Right lobe of liver (tissue), 4 donors: ENCODE measurements at regions not wholly inside any gene's neighbourhood (a gene's known extent, or its start where the extent isn't known, plus 50 kb on each side); places are given as distances from the start of the nearest gene placed in this dataset.

Experiments
- CTCF ChIP-seq, 4 donors: fragments of 200-600 bp in 3 of 4; fragments of 450-650 bp in 1 of 4; IDR thresholded peaks; one replicate each; pipeline versions ENCODE4 v1.5.1 to v1.8.0; 2016 to 2022; ENCODE audit warnings: antibody characterized with exemption in 4 of 4, mild to moderate bottlenecking in 2 of 4
- POLR2A ChIP-seq: fragments of 450-650 bp; IDR thresholded peaks from one replicate; pipeline ENCODE4 v1.6.1; 2017; ENCODE audit warnings: antibody characterized with exemption, mild to moderate bottlenecking
- donor health status: DM: no; HTN: no; CAD: no.
- donor health status: DM: no; HTN: no; CAD: no.
- donor health status: DM: no; HTN: yes; CAD: no.

GRCh38 chr10:88039496-88040200, 176.2 kb downstream of the PTEN start:
- TF ChIP-seq CTCF (IDR thresholded peaks at IDR 0.05), result no peak
- TF ChIP-seq POLR2A, result no peak
